HUES64 (cell line): ENCODE measurements at regions not wholly inside any gene's neighbourhood (a gene's known extent, or its start where the extent isn't known, plus 50 kb on each side); places are given as distances from the start of the nearest gene placed in this dataset.

Experiments
- H3K27ac ChIP-seq: 2 replicates; pipeline ENCODE4 v1.7.0; 2013; ENCODE audit warnings: low read depth, low read length, inconsistent platforms
- H3K27me3 ChIP-seq: 2 replicates; pipeline ENCODE4 v1.6.1; 2013; ENCODE audit warnings: mild to moderate bottlenecking, low read length; ENCODE audit not compliant: insufficient read depth
- H3K36me3 ChIP-seq: 2 replicates; pipeline ENCODE4 v1.6.1; 2013; ENCODE audit warnings: mild to moderate bottlenecking, low read length; ENCODE audit not compliant: insufficient read depth
- H3K4me1 ChIP-seq: 2 replicates; pipeline ENCODE4 v1.6.1; 2013; ENCODE audit warnings: mild to moderate bottlenecking, low read length, moderate library complexity; ENCODE audit not compliant: insufficient read depth
- H3K4me3 ChIP-seq: 2 replicates; pipeline ENCODE4 v1.5.1; 2013; ENCODE audit warnings: mild to moderate bottlenecking, low read length, moderate library complexity
- H3K9ac ChIP-seq: 2 replicates; pipeline ENCODE4 v1.6.1; 2013; ENCODE audit warnings: mild to moderate bottlenecking, low read depth, low read length
- H3K9me3 ChIP-seq: 2 replicates; pipeline ENCODE4 v1.6.1; 2013; ENCODE audit warnings: low read depth, low read length; ENCODE audit not compliant: insufficient read depth
- WGBS: fragments of 150-250, 120-280 bp; methylation state at CpG from one replicate; pipeline ENCODE4 v1.1.7; 2013; ENCODE audit warnings: missing lambda C conversion rate; 5-methylcytosine and 5-hydroxymethylcytosine counted together

- no peaks in the 10 kb centered on the region for H3K4me1 ChIP-seq
- H3K9ac ChIP-seq, result no peak overlapping the region
- no peaks in the 10 kb centered on the region for H3K36me3 ChIP-seq
- H3K4me3 ChIP-seq, result no peak overlapping the region
- WGBS, result 86% methylated on average over 1 of the region's 1 CpG
- no peak overlapping the region for H3K27ac ChIP-seq
- no peaks in the 10 kb centered on the region for H3K9me3 ChIP-seq
- no peaks in the 10 kb centered on the region for H3K27me3 ChIP-seq
Observed at GRCh38 chr3:168239287-168239686, 143.6 kb upstream of the GOLIM4 start.

DNA sequence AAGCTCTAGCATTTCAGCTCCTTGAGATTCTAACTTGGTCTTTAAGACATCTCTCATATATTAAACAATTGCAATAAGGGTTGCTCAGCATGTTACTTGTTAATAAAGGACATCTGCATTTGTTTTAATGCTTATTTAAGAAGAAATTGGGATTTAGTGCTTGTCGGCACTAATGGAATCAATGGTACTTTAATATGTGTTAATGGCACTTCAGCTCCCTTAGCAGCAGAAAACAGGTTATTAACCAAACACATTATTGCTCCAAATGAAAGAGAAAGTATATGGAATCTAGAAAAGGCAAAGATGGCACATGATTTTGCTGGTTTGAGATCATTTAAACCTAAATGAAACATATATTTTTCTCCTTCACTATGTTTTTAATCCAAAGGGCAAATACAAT is 137.3 kb upstream of the GOLIM4 start:
- H3K27ac ChIP-seq, result no peak overlapping the region
- no peak overlapping the region for H3K4me3 ChIP-seq
- H3K36me3 ChIP-seq, result no peaks in the 10 kb centered on the region
- H3K4me1 ChIP-seq, result no peaks in the 10 kb centered on the region
- H3K9ac ChIP-seq, result no peak overlapping the region
- 100% methylated on average over 1 of the region's 1 CpG for WGBS
- no peaks in the 10 kb centered on the region for H3K9me3 ChIP-seq
- H3K27me3 ChIP-seq, result no peaks in the 10 kb centered on the region

DNA sequence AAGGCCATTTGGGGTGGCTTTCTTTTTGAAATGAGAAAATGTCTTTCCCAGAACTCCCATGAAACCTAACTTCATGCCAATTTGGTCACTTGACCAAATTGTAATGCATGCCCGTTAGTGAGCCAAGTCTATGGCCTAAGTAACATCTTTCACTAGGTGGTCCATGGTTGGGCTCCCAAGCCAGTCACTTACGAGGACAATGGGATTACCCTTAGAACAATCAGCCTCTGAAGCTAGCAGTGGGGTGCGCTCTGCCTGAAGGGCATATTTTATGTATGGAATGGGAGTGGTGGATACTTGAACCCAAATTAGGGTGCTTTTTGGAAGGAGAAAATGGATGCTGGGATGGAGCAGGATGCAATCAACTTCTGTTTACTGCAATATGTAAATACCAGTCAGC is 127.4 kb upstream of the GOLIM4 start:
- Histone ChIP-seq H3K4me1 (peaks cover 11% of the 10 kb centered on the region), H3K27ac (no peak overlapping the region), H3K27me3 (no peaks in the 10 kb centered on the region), H3K9ac (no peak overlapping the region), H3K9me3 (no peaks in the 10 kb centered on the region), H3K4me3 (no peak overlapping the region), H3K36me3 (no peaks in the 10 kb centered on the region)
- WGBS, result 81% methylated on average over 3 of the region's 3 CpGs

DNA sequence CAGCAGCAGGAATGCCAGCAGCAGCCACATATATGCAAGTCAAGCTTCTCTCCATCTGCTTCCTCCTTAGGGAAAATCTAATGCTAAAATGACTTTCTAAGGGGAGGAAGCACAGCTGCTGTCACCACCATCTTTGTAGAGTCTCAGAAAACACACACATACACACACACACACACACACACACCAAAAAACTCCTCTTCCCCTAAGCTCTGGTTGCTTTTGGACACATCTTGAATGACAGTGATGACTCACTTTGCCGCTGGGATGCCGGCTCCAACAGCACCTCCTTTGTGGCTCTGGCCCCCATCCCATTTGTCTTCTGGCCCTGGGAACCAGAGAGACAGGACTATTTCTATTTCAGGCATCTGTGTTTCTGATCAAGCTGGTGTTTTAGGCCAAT is 124.8 kb upstream of the GOLIM4 start:
- Histone ChIP-seq H3K4me1 (peaks cover 14% of the 10 kb centered on the region), H3K27ac (no peak overlapping the region), H3K9me3 (no peaks in the 10 kb centered on the region), H3K9ac (no peak overlapping the region), H3K27me3 (no peaks in the 10 kb centered on the region), H3K36me3 (no peaks in the 10 kb centered on the region), H3K4me3 (no peak overlapping the region)
- WGBS, result 79% methylated on average over 2 of the region's 2 CpGs

- Histone ChIP-seq H3K4me1 (peaks cover 14% of the 10 kb centered on the region), H3K9me3 (no peaks in the 10 kb centered on the region), H3K27me3 (no peaks in the 10 kb centered on the region), H3K4me3 (no peak overlapping the region), H3K36me3 (no peaks in the 10 kb centered on the region), H3K27ac (no peak overlapping the region), H3K9ac (no peak overlapping the region)
- 100% methylated on average over 2 of the region's 2 CpGs for WGBS
Observed at GRCh38 chr3:168219530-168219929, 123.8 kb upstream of the GOLIM4 start.

GRCh38 chr3:168218600-168218999 is 122.9 kb upstream of the GOLIM4 start:
- no peaks in the 10 kb centered on the region for H3K27me3 ChIP-seq
- 89% methylated on average over 2 of the region's 2 CpGs for WGBS
- H3K4me1 ChIP-seq, result peaks cover 12% of the 10 kb centered on the region
- H3K36me3 ChIP-seq, result no peaks in the 10 kb centered on the region
- H3K9me3 ChIP-seq, result no peaks in the 10 kb centered on the region
- no peak overlapping the region for H3K4me3 ChIP-seq
- no peak overlapping the region for H3K27ac ChIP-seq
- no peak overlapping the region for H3K9ac ChIP-seq

- WGBS, result 82% methylated on average over 3 of the region's 3 CpGs
Observed at GRCh38 chr3:168216851-168217250, 121.1 kb upstream of the GOLIM4 start.

DNA sequence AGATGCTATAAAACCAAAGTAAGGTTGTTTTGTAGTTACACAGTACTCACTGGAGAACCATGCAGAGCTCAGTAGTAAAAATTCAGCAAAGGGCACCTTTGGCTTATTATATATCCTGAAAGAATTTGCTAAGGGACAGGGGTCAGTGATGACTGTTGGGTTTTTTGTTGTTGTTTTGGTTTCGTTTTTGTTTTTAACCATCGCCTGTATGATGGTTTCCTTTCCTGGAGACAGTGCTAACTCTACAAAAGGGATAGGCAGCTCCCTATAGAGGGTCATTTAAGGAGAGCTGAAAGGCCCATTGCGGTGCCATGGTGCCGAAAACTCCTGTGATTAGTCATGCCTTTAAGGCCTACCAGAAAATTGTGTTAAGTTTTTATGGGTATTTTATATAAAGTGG is 118.2 kb upstream of the GOLIM4 start:
- WGBS, result 89% methylated on average over 4 of the region's 4 CpGs
- Histone ChIP-seq H3K27ac (no peak overlapping the region), H3K9me3 (no peaks in the 10 kb centered on the region), H3K27me3 (no peaks in the 10 kb centered on the region), H3K9ac (no peak overlapping the region), H3K4me1 (peaks cover 7% of the 10 kb centered on the region), H3K4me3 (no peak overlapping the region), H3K36me3 (no peaks in the 10 kb centered on the region)

More at GRCh38 chr3:168216851-168217250, 121.1 kb upstream of the GOLIM4 start:
- peaks cover 3% of the 10 kb centered on the region for H3K4me1 ChIP-seq
- no peaks in the 10 kb centered on the region for H3K9me3 ChIP-seq
- H3K9ac ChIP-seq, result no peak overlapping the region
- H3K27ac ChIP-seq, result no peak overlapping the region
- H3K36me3 ChIP-seq, result no peaks in the 10 kb centered on the region
- no peak overlapping the region for H3K4me3 ChIP-seq
- H3K27me3 ChIP-seq, result no peaks in the 10 kb centered on the region

DNA sequence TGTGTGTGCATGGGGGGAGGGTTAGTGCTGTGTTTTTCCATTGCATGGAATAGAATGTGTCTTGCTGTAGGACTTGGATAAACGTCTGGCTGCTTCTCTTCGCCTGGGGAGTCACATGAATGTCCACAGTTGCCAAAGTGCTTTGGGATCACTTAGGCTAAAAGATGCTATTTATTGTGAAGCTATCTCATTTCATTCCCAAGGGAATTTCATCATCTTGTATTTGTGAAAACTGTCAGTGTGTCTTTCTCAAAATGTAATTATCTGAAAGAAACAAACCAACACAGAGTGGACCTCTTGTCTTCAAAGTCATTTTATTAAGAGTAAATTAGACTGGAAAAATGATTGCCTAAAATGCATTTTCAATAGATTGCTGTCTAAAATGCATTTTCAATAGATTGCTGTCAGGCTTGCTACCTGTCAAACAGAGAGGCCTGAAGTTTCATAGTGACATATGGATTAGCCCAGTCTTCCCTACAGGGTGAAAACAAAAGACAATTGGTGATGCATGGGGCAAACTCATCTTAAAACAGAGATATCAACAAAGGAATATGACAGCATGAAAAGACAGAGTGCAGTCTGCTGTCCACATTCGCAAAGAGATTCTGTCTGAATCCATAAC is 117.1 kb upstream of the GOLIM4 start:
- H3K36me3 ChIP-seq, result no peaks in the 10 kb centered on the region
- no peak overlapping the region for H3K9ac ChIP-seq
- H3K27ac ChIP-seq, result no peak overlapping the region
- WGBS, result 88% methylated on average over 3 of the region's 3 CpGs
- no peaks in the 10 kb centered on the region for H3K9me3 ChIP-seq
- no peaks in the 10 kb centered on the region for H3K27me3 ChIP-seq
- no peak overlapping the region for H3K4me3 ChIP-seq
- H3K4me1 ChIP-seq, result peaks cover 7% of the 10 kb centered on the region

GRCh38 chr3:168205451-168205850 is 109.7 kb upstream of the GOLIM4 start:
- Histone ChIP-seq H3K27me3 (no peaks in the 10 kb centered on the region), H3K27ac (no peak overlapping the region), H3K9ac (no peak overlapping the region), H3K4me1 (no peaks in the 10 kb centered on the region), H3K36me3 (no peaks in the 10 kb centered on the region), H3K9me3 (no peaks in the 10 kb centered on the region), H3K4me3 (no peak overlapping the region)
- WGBS, result 86% methylated on average over 4 of the region's 4 CpGs

- Histone ChIP-seq H3K9ac (no peak overlapping the region), H3K36me3 (no peaks in the 10 kb centered on the region), H3K27ac (no peak overlapping the region), H3K4me1 (no peaks in the 10 kb centered on the region), H3K4me3 (no peak overlapping the region), H3K27me3 (no peaks in the 10 kb centered on the region), H3K9me3 (no peaks in the 10 kb centered on the region)
- WGBS, result 98% methylated on average over 3 of the region's 3 CpGs
Observed at GRCh38 chr3:168197162-168197561, 101.4 kb upstream of the GOLIM4 start.

DNA sequence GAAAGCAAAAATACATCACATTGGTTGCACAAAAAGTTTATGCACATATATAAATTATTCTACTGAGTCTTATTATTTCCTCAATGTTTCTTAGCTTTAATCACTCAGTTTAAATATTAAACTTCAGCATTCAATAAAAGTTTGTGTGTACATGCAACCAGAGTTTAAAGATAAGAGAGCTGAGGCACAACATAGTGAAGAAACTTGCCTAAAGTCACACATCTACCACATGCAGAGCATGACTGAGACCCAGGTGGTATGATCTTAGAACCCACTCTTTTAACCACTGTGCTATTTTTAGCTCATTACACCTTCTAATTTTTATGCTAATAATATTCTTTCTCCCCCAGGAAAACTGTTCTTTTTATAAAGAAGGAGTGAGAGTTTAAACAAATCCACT is 96.1 kb upstream of the GOLIM4 start:
- Histone ChIP-seq H3K27ac (no peak overlapping the region), H3K36me3 (no peaks in the 10 kb centered on the region), H3K9ac (no peak overlapping the region), H3K4me1 (no peaks in the 10 kb centered on the region), H3K27me3 (no peaks in the 10 kb centered on the region), H3K9me3 (no peaks in the 10 kb centered on the region), H3K4me3 (no peak overlapping the region)
